ENCODE measurements at regions not wholly inside any gene's neighbourhood (a gene's known extent, or its start where the extent isn't known, plus 50 kb on each side); places are given as distances from the start of the nearest gene placed in this dataset.
"Not testable (repeated sequence)": the region's sequence is repeated elsewhere in the genome, so short reads cannot be mapped to it uniquely, and the experiment has no call there.

DNA sequence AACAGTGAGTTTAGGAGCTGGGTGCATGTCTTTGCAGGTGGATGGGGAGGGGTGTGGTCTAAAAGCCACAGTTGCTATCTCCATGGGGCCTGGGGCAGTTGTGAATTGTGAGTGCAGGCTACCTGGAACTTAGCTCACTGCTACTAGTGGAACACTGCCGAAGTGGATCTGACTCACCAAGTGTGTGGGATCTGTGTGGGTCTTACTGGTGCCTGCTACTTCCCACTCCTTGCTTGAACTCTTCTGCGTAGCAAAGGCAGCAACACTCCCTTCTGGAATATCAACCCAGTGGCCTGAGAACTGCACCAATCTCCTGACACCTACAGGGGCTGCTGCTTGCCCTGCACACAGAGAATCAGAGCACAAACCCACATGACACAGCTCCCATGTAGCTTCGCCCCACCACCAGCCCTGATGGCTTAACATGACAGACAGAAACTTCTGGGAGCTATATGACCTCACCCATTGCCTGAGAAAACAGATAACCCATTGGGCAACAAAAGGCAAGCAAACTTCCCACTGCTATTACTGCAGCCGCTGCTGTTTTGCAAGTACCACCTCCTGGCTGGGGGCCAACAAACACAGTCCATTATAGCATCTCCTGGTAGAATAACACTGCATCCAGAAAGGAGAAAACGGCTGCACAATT is 455.1 kb upstream of the DDX18 start:
- H3K4me1 ChIP-seq (ENCODE audit: low read depth): no peaks in the 10 kb centered on the region
- no peak overlapping the region for H3K27ac ChIP-seq
- H3K9me3 ChIP-seq (ENCODE audit: low read depth): no peaks in the 10 kb centered on the region
- H3K36me3 ChIP-seq: no peaks in the 10 kb centered on the region
- no peak for TF ChIP-seq CTCF (IDR thresholded peaks at IDR 0.05; ENCODE audit: low read depth, low read length)
- H3K27me3 ChIP-seq: no peaks in the 10 kb centered on the region
- H3K4me3 ChIP-seq: no peak overlapping the region
- no peak for DNase-seq (ENCODE audit: low read depth in 1 of 2, low spot score in 1 of 2)

GRCh38 chr2:117360586-117360985 is 453.9 kb upstream of the DDX18 start:
- Histone ChIP-seq H3K9me3 (ENCODE audit: low read depth) (no peaks in the 10 kb centered on the region), H3K27ac (no peak overlapping the region), H3K36me3 (no peaks in the 10 kb centered on the region), H3K4me3 (no peak overlapping the region), H3K4me1 (ENCODE audit: low read depth) (no peaks in the 10 kb centered on the region), H3K27me3 (no peaks in the 10 kb centered on the region)
- TF ChIP-seq CTCF (IDR thresholded peaks at IDR 0.05; ENCODE audit: low read depth, low read length): no peak
- DNase-seq (ENCODE audit: low read depth in 1 of 2, low spot score in 1 of 2): no peak

DNA sequence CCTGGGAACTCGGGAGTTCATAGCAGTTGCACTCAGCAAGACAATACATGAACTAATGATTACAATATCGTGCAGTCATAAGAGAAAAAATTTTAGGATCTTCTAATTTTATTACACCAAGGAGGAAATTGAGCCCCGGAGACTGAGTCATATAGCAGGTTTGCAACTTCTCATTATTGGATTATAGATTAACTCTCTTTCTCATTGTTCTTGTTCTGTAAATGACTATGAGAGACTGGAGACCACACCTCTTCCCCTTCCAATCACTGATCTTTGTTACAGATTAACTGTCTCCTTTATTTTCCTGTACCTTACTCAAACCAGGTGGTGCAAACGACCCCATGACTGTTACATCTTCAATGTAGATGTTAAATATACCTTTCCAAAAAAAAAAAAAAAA is 435.8 kb upstream of the DDX18 start:
- no peak for DNase-seq (ENCODE audit: low read depth in 1 of 2, low spot score in 1 of 2)
- H3K4me3 ChIP-seq: no peak overlapping the region

DNA sequence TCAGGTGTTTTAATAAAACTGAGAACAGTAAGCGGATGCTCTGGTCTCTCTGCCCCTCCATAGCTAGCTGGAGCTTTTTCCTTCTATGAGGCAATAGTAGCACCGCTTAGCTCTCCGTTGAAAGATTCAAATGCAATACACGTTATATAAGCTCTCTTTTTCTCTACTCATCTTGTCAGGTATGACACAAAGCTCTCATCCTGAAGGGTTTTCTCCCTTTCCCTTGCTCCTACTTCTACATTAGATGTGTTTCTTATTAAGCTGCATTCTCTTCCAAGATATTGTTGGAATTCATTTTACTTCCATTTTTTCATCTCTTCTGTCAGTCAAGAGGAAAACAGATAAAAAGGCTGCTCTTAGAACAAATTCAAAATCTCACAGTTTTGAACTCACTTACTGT is 434.6 kb upstream of the DDX18 start:
- no peak overlapping the region for H3K27ac ChIP-seq
- no peak overlapping the region for H3K4me3 ChIP-seq
- H3K9me3 ChIP-seq (ENCODE audit: low read depth): no peaks in the 10 kb centered on the region
- H3K4me1 ChIP-seq (ENCODE audit: low read depth): no peaks in the 10 kb centered on the region
- no peak for TF ChIP-seq CTCF (IDR thresholded peaks at IDR 0.05; ENCODE audit: low read depth, low read length)
- DNase-seq (ENCODE audit: low read depth in 1 of 2, low spot score in 1 of 2): no peak
- H3K36me3 ChIP-seq: no peaks in the 10 kb centered on the region
- H3K27me3 ChIP-seq: no peaks in the 10 kb centered on the region

More for the DNA sequence above, 435.8 kb upstream of the DDX18 start:
- Histone ChIP-seq H3K36me3 (no peaks in the 10 kb centered on the region), H3K9me3 (ENCODE audit: low read depth) (no peaks in the 10 kb centered on the region), H3K4me1 (ENCODE audit: low read depth) (no peaks in the 10 kb centered on the region), H3K27me3 (no peaks in the 10 kb centered on the region), H3K27ac (no peak overlapping the region)
- TF ChIP-seq CTCF (IDR thresholded peaks at IDR 0.05; ENCODE audit: low read depth, low read length): no peak

GRCh38 chr2:117383997-117384396 is 430.5 kb upstream of the DDX18 start:
- H3K36me3 ChIP-seq; H3K9me3 ChIP-seq (ENCODE audit: low read depth); H3K27me3 ChIP-seq; H3K4me1 ChIP-seq (ENCODE audit: low read depth); H3K27ac ChIP-seq; DNase-seq (ENCODE audit: low read depth in 1 of 2, low spot score in 1 of 2); H3K4me3 ChIP-seq: not testable (repeated sequence)

- no peak overlapping the region for H3K4me3 ChIP-seq
- no peak for TF ChIP-seq CTCF (IDR thresholded peaks at IDR 0.05; ENCODE audit: low read depth, low read length)
- H3K27ac ChIP-seq: no peak overlapping the region
- no peaks in the 10 kb centered on the region for H3K4me1 ChIP-seq (ENCODE audit: low read depth)
- no peaks in the 10 kb centered on the region for H3K36me3 ChIP-seq
- no peak for DNase-seq (ENCODE audit: low read depth in 1 of 2, low spot score in 1 of 2)
- no peaks in the 10 kb centered on the region for H3K27me3 ChIP-seq
- H3K9me3 ChIP-seq (ENCODE audit: low read depth): no peaks in the 10 kb centered on the region
Measured at GRCh38 chr2:117396161-117396560, 418.3 kb upstream of the DDX18 start.

All from cardiac muscle cell (in vitro differentiated cells and primary cell).